Lung (tissue), 11 donors: ENCODE measurements at regions not wholly inside any gene's neighbourhood (a gene's known extent, or its start where the extent isn't known, plus 50 kb on each side); places are given as distances from the start of the nearest gene placed in this dataset.
A peak's percentile ranks its signal among the peaks of the same experiment; 100 is the strongest.

Source experiments
- ATAC-seq: fragments of 200-7000 bp; cut with Tn5 transposase; one replicate; pipeline ENCODE4 v1.9.1; 2020; ENCODE audit warnings: moderate number of reproducible peaks; ENCODE audit not compliant: insufficient read depth, low FRiP score
- DNase-seq, 3 donors: peaks; one replicate each; pipeline ENCODE4 v3.0.0-alpha.2; 2013 to 2017
- H3K27ac ChIP-seq, 2 donors: one replicate each; pipeline ENCODE4 v1.5.1; 2013; ENCODE audit warnings: mild to moderate bottlenecking in 2 of 2, moderate library complexity in 2 of 2, control low read depth in 1 of 2, inconsistent platforms in 1 of 2, low read depth in 1 of 2, low read length in 1 of 2
- H3K27me3 ChIP-seq, 3 donors: one replicate each; pipeline ENCODE4 v1.5.1; 2013; ENCODE audit warnings: low read length in 2 of 3; ENCODE audit not compliant: control insufficient read depth in 3 of 3, insufficient read depth in 3 of 3
- H3K36me3 ChIP-seq, 4 donors: one replicate each; pipeline ENCODE4 v1.5.1; 2013; ENCODE audit warnings: low read length in 4 of 4, mild to moderate bottlenecking in 1 of 4, moderate library complexity in 1 of 4; ENCODE audit not compliant: control insufficient read depth in 4 of 4, insufficient read depth in 4 of 4
- H3K4me1 ChIP-seq, 5 donors: one replicate each; pipeline ENCODE4 v1.5.1; 2013; ENCODE audit warnings: low read length in 5 of 5, mild to moderate bottlenecking in 2 of 5, moderate library complexity in 1 of 5; ENCODE audit not compliant: control insufficient read depth in 5 of 5, insufficient read depth in 5 of 5
- H3K4me3 ChIP-seq: one replicate; pipeline ENCODE4 v1.5.1; 2013; ENCODE audit warnings: mild to moderate bottlenecking, control low read depth, moderate library complexity
- H3K9ac ChIP-seq, 2 donors: one replicate each; pipeline ENCODE4 v1.5.1; 2013; ENCODE audit warnings: low read length in 2 of 2, control low read depth in 1 of 2; ENCODE audit not compliant: insufficient read depth in 1 of 2
- H3K9me3 ChIP-seq, 4 donors: one replicate each; pipeline ENCODE4 v1.5.1; 2013; ENCODE audit warnings: low read length in 3 of 4, mild to moderate bottlenecking in 1 of 4, moderate library complexity in 1 of 4; ENCODE audit not compliant: control insufficient read depth in 4 of 4, insufficient read depth in 3 of 4
- WGBS, 2 donors: extraction: QIAGEN DNeasy Blood & Tissue Kit; methylation state at CpG; one replicate each; pipeline ENCODE4 v1.1.7; 2013; 5-methylcytosine and 5-hydroxymethylcytosine counted together
- TF ChIP-seq, protein P1 (sequence below): IDR thresholded peaks from 2 replicates; pipeline ENCODE4 v1.5.1; 2012; ENCODE audit warnings: mild to moderate bottlenecking; ENCODE audit errors: control extremely low read depth, extremely low read depth
- donor health status: control.
- donor health status: control.
- donor health status: Bipolar disorder and iron deficiency.
- donor health status: healthy.
- donor health status: DM: yes; HTN: yes; CAD: no.

DNA sequence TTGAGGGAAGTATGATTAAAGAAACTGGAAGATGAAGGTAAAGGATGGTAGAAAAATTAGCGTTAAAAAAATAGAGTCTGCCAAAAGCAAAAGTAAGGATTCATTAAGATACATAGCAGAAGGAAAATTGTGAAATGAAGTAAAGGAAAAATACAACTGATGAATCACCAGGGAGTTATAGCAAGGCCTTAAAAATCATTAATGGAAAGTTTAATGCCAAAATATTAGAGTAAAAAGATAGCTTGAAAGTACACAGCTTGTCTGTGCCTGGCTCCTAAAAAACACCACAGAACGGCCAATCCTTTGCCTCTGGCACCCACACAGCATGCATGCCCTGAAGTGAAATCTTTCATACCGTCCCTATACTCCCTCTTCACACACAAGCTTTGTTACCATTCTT, 66.9 kb upstream of the APOBEC4 start:
- WGBS, 2 donors, result 75 to 89% methylated on average over 3 of the region's 3 CpGs
- H3K4me3 ChIP-seq, result no peak overlapping the region
- ATAC-seq (no peak), DNase-seq (no peak)
- peaks cover 0 to 20% (median 0%) of the 10 kb centered on the region in 5 donors for H3K4me1 ChIP-seq
- H3K27me3 ChIP-seq, result no peaks in the 10 kb centered on the region
- H3K36me3 ChIP-seq, result no peaks in the 10 kb centered on the region
- H3K9ac ChIP-seq, result no peak overlapping the region
- TF ChIP-seq, protein P1, sequence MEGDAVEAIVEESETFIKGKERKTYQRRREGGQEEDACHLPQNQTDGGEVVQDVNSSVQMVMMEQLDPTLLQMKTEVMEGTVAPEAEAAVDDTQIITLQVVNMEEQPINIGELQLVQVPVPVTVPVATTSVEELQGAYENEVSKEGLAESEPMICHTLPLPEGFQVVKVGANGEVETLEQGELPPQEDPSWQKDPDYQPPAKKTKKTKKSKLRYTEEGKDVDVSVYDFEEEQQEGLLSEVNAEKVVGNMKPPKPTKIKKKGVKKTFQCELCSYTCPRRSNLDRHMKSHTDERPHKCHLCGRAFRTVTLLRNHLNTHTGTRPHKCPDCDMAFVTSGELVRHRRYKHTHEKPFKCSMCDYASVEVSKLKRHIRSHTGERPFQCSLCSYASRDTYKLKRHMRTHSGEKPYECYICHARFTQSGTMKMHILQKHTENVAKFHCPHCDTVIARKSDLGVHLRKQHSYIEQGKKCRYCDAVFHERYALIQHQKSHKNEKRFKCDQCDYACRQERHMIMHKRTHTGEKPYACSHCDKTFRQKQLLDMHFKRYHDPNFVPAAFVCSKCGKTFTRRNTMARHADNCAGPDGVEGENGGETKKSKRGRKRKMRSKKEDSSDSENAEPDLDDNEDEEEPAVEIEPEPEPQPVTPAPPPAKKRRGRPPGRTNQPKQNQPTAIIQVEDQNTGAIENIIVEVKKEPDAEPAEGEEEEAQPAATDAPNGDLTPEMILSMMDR, result no peak
- H3K9me3 ChIP-seq, result no peaks in the 10 kb centered on the region
- no peak overlapping the region for H3K27ac ChIP-seq

DNA sequence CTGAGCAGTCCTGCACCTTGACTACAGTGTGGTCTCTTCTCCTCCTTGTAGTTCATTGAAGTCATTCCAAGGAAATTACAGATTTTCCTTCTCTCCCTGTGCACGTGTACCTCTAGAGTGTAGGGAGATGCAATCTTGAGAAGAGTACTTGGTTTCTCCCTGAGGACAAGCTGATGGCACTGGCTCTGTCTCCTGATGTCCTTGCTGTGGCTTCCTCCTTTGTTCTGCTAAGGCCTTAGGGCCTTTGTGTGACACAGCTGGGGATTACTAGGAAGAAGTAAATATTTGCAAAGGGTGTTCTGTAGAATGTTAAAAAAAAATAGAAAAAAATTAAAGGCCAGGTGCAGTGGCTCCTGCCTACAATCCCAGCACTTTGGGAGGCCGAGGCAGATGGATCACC, 66.2 kb upstream of the APOBEC4 start:
- H3K4me3 ChIP-seq, result no peak overlapping the region
- H3K4me1 ChIP-seq, result peaks cover 0 to 21% (median 0%) of the 10 kb centered on the region in 5 donors

DNA sequence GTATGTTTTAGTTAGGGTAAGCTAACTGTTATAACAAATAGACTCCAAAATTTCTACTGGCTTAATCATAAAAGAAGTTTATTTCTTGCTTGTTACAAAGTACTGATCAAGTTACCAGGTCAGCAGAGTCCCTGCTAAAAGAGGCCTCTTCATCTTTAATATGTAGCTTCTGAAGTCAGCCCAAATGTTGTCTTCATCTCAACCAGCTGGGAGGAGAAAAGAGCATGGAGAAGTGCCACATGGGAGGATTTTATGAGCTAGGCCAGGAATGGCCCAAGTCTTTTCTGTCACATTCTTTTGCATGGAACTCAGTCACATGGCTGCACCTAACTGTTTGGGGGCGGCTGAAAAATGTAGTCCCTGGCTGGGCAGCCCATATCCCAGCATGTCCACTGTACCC, 63.2 kb upstream of the APOBEC4 start:
- ATAC-seq (no peak), DNase-seq (no peak)
- 77 to 87% methylated on average over 1 of the region's 1 CpG for WGBS, 2 donors
- Histone ChIP-seq H3K4me3 (no peak overlapping the region), H3K27me3 (no peaks in the 10 kb centered on the region), H3K27ac (no peak overlapping the region), H3K9me3 (no peaks in the 10 kb centered on the region), H3K36me3 (no peaks in the 10 kb centered on the region), H3K4me1 (peaks cover 0 to 23% (median 0%) of the 10 kb centered on the region in 5 donors), H3K9ac (no peak overlapping the region)
- TF ChIP-seq, protein P1, result no peak

More for the DNA sequence above, 66.2 kb upstream of the APOBEC4 start:
- DNase-seq (no peak), ATAC-seq (no peak)
- Histone ChIP-seq H3K36me3 (no peaks in the 10 kb centered on the region), H3K9ac (no peak overlapping the region), H3K27ac (no peak overlapping the region), H3K27me3 (no peaks in the 10 kb centered on the region), H3K9me3 (no peaks in the 10 kb centered on the region)
- TF ChIP-seq, protein P1, result no peak
- 81 to 85% methylated on average over 2 of the region's 2 CpGs for WGBS, 2 donors

DNA sequence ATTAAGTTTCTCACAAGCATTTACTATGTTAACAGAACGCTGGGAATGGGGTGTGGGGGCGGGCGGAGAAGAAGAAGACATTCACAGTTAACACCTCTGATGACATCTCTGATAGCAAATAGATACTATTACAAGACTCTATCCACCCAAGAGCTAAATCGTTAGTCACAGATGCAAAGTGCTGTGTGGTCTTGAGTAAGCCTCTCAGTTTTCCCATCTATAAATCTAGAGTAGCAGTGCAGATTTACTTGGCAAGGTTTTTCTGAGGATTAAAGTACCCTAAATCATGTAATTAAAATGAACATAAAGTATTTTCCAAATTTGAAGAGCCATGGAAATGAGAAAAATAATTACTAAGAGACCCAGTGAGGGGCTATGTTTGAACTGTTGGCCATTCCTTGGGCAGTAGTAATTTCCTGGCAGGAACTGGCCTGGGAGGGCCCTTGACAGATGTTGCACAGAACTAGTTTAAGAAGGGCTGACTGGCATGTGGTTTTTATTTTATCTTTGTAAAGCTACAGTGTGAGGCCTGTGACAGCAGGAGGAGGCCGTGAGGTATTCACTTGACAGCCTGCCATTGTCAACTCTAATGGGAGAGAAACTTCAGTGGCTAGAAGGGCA, 58.7 kb upstream of the APOBEC4 start:
- no peak overlapping the region for H3K9ac ChIP-seq
- H3K27ac ChIP-seq, result peak overlapping the region in 1 of 2 donors; percentile 75
- ATAC-seq, result no peak
- TF ChIP-seq, protein P1, result no peak
- WGBS, 2 donors, result 81 to 89% methylated on average over 5 of the region's 5 CpGs
- no peaks in the 10 kb centered on the region for H3K27me3 ChIP-seq
- no peak overlapping the region for H3K4me3 ChIP-seq
- H3K36me3 ChIP-seq, result no peaks in the 10 kb centered on the region
- peaks cover 0 to 17% (median 0%) of the 10 kb centered on the region in 5 donors for H3K4me1 ChIP-seq
- DNase-seq, result no peak
- peaks cover 0 to 2% (median 0%) of the 10 kb centered on the region in 4 donors for H3K9me3 ChIP-seq
